Gastrocnemius medialis (tissue), 4 donors: ENCODE measurements at regions not wholly inside any gene's neighbourhood (a gene's known extent, or its start where the extent isn't known, plus 50 kb on each side); places are given as distances from the start of the nearest gene placed in this dataset.

Experiments used
- POLR2A ChIP-seq, 2 donors: fragments of 450-650 bp; IDR thresholded peaks; one replicate each; pipeline ENCODE4 v1.6.1; 2017; ENCODE audit warnings: antibody characterized with exemption in 2 of 2, mild to moderate bottlenecking in 2 of 2, moderate library complexity in 2 of 2
- TF ChIP-seq, protein P1 (sequence below), 5 experiments: fragments of 450-650 bp in 3 of 5; fragments of 200-600 bp in 2 of 5; sonication (generic) in 2 of 5; IDR thresholded peaks in 4 of 5; conservative IDR thresholded peaks in 1 of 5; 1 replicate in 4 of 5; 2 replicates in 1 of 5; pipeline ENCODE4 v1.5.1; 2016 to 2019; ENCODE audit warnings: antibody characterized with exemption in 5 of 5, mild to moderate bottlenecking in 3 of 5, moderate library complexity in 3 of 5

DNA sequence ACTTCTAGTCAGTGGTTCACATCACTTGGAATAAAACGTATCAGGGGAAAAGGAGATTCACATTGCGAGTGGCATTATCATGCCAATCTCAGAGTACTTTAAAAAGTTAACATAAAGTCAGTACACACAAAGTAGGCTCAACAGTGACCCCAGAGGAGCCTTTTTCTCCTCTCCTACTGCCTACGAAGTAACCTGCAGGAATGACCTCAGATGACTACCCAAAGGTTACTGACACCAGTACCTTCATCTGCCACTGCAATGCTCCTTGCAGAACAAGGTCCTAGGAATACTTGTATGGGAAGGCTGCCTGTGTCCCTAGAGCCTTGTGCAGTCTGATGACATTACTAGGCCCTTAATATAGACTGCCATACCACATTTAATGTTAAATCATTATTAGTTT is 389.8 kb upstream of the LYPLAL1 start:
- TF ChIP-seq, protein P1, sequence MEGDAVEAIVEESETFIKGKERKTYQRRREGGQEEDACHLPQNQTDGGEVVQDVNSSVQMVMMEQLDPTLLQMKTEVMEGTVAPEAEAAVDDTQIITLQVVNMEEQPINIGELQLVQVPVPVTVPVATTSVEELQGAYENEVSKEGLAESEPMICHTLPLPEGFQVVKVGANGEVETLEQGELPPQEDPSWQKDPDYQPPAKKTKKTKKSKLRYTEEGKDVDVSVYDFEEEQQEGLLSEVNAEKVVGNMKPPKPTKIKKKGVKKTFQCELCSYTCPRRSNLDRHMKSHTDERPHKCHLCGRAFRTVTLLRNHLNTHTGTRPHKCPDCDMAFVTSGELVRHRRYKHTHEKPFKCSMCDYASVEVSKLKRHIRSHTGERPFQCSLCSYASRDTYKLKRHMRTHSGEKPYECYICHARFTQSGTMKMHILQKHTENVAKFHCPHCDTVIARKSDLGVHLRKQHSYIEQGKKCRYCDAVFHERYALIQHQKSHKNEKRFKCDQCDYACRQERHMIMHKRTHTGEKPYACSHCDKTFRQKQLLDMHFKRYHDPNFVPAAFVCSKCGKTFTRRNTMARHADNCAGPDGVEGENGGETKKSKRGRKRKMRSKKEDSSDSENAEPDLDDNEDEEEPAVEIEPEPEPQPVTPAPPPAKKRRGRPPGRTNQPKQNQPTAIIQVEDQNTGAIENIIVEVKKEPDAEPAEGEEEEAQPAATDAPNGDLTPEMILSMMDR (IDR thresholded peaks at IDR 0.05 in 4 of 5, conservative IDR thresholded peaks at IDR 0.05 in 1 of 5), result no peak
- no peak for TF ChIP-seq POLR2A (IDR thresholded peaks at IDR 0.05)
